ENCODE measurements at regions not wholly inside any gene's neighbourhood (a gene's known extent, or its start where the extent isn't known, plus 50 kb on each side); places are given as distances from the start of the nearest gene placed in this dataset.

DNA sequence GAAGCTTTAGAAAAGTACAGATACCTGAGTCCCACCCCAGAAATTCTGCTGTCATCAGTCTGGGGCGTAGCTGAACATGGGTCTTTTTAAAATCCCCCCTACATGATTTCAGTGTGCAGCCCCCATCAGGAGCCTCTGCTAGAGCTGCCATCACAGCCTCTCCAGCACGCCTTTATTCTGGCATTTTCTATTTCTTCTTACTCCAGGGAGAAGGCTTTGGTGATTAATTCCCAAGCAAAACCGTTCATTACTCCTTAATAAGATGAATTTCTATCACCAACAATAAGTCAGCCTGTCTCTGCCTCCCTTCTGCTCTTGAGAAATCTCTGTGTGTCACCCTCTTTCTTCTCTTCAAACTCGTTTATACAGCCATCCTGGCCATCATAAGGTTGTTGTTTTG is 160.3 kb downstream of the KATNAL1 start:
- in situ Hi-C loops (cut with HindIII; ENCODE audit: low pct_unique_long_range_greater_than_20kb, low sequenced_read_pairs): no loop called here
- H3K27ac ChIP-seq (ENCODE audit: low read length): no peak overlapping the region
- H3K36me3 ChIP-seq (ENCODE audit: control insufficient read depth, insufficient read depth, low read length): no peaks in the 10 kb centered on the region
- H3K4me1 ChIP-seq (ENCODE audit: control insufficient read depth, insufficient read depth, low read length): peaks cover 6% of the 10 kb centered on the region
- TF ChIP-seq, protein P1, sequence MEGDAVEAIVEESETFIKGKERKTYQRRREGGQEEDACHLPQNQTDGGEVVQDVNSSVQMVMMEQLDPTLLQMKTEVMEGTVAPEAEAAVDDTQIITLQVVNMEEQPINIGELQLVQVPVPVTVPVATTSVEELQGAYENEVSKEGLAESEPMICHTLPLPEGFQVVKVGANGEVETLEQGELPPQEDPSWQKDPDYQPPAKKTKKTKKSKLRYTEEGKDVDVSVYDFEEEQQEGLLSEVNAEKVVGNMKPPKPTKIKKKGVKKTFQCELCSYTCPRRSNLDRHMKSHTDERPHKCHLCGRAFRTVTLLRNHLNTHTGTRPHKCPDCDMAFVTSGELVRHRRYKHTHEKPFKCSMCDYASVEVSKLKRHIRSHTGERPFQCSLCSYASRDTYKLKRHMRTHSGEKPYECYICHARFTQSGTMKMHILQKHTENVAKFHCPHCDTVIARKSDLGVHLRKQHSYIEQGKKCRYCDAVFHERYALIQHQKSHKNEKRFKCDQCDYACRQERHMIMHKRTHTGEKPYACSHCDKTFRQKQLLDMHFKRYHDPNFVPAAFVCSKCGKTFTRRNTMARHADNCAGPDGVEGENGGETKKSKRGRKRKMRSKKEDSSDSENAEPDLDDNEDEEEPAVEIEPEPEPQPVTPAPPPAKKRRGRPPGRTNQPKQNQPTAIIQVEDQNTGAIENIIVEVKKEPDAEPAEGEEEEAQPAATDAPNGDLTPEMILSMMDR (IDR thresholded peaks at IDR 0.05): no peak
- no TSS peak for BruUV-seq (replicated peaks)
- CTCF ChIA-PET: no interaction called here
- POLR2A ChIA-PET: no interaction called here
- no peaks in the 10 kb centered on the region for H3K9me3 ChIP-seq (ENCODE audit: control insufficient read depth, insufficient read depth, low read depth, low read length)
- no peaks in the 10 kb centered on the region for H3K27me3 ChIP-seq (ENCODE audit: control insufficient read depth, insufficient read depth, low read length)
- ATAC-seq (no peak), DNase-seq (ENCODE audit: low read depth, low spot score) (no peak)
- intact Hi-C loops (cut with micrococcal nuclease; ENCODE audit: unreplicated experiment): no loop called here
- H3K4me3 ChIP-seq (ENCODE audit: low read depth in 2 of 2, low read length in 2 of 2): no peak overlapping the region

DNA sequence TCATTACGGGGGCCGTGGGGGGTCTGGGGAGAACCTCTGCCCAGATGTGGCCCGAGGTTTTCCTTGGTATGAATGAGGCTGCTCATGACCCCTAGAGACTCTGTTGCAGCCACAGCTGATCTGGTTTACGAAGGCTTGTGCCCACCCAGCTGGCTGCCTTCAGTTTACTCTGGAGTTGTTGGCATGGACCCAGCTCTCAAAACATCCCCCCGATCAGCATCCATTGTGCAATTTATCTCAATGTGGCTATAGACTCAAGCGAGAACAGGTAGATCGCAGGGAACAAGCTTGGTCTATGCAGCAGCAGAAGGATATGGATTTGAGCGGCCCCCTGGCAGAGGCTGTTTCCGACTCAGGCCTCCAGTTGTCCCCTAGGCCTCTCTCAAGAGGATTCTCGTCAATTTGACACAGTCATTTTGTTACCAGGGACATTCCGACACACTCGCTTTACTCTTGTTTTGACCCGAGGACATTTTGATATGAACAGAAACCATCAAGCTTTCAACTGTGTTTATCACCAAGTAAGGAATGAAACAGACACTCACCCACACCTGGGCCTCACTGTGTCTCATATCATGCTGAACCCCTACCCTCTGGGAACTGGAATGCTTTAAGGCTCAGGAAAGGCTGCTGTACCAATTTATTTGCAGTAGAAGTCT is 161.5 kb downstream of the KATNAL1 start:
- H3K9me3 ChIP-seq (ENCODE audit: control insufficient read depth, insufficient read depth, low read depth, low read length): no peaks in the 10 kb centered on the region
- H3K27ac ChIP-seq (ENCODE audit: low read length): no peak overlapping the region
- intact Hi-C loops (cut with micrococcal nuclease; ENCODE audit: unreplicated experiment): no loop called here
- TF ChIP-seq, protein P2, sequence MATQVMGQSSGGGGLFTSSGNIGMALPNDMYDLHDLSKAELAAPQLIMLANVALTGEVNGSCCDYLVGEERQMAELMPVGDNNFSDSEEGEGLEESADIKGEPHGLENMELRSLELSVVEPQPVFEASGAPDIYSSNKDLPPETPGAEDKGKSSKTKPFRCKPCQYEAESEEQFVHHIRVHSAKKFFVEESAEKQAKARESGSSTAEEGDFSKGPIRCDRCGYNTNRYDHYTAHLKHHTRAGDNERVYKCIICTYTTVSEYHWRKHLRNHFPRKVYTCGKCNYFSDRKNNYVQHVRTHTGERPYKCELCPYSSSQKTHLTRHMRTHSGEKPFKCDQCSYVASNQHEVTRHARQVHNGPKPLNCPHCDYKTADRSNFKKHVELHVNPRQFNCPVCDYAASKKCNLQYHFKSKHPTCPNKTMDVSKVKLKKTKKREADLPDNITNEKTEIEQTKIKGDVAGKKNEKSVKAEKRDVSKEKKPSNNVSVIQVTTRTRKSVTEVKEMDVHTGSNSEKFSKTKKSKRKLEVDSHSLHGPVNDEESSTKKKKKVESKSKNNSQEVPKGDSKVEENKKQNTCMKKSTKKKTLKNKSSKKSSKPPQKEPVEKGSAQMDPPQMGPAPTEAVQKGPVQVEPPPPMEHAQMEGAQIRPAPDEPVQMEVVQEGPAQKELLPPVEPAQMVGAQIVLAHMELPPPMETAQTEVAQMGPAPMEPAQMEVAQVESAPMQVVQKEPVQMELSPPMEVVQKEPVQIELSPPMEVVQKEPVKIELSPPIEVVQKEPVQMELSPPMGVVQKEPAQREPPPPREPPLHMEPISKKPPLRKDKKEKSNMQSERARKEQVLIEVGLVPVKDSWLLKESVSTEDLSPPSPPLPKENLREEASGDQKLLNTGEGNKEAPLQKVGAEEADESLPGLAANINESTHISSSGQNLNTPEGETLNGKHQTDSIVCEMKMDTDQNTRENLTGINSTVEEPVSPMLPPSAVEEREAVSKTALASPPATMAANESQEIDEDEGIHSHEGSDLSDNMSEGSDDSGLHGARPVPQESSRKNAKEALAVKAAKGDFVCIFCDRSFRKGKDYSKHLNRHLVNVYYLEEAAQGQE (IDR thresholded peaks at IDR 0.05; ENCODE audit: insufficient read depth in 1 of 2, low read depth in 2 of 2, low read length in 1 of 2): no peak
- TF ChIP-seq, protein P1 (IDR thresholded peaks at IDR 0.05): no peak
- TF ChIP-seq POLR2AphosphoS5 (IDR thresholded peaks at IDR 0.05; ENCODE audit: low read depth, low read length): no peak
- TF ChIP-seq SIN3A (IDR thresholded peaks at IDR 0.05; ENCODE audit: borderline replicate concordance, insufficient read depth, low read depth, low read length): no peak
- no peak for TF ChIP-seq TCF7L2 (IDR thresholded peaks at IDR 0.05; ENCODE audit: low read depth, low read length)
- BruUV-seq (replicated peaks): no TSS peak
- no peaks in the 10 kb centered on the region for H3K36me3 ChIP-seq (ENCODE audit: control insufficient read depth, insufficient read depth, low read length)
- no peak overlapping the region for H3K4me3 ChIP-seq (ENCODE audit: low read depth in 2 of 2, low read length in 2 of 2)
- ChIA-PET POLR2A (no interaction called here), CTCF (no interaction called here)
- peaks cover 6% of the 10 kb centered on the region for H3K4me1 ChIP-seq (ENCODE audit: control insufficient read depth, insufficient read depth, low read length)
- no peaks in the 10 kb centered on the region for H3K27me3 ChIP-seq (ENCODE audit: control insufficient read depth, insufficient read depth, low read length)
- DNase-seq (ENCODE audit: low read depth, low spot score) (no peak), ATAC-seq (no peak)
- in situ Hi-C loops (cut with HindIII; ENCODE audit: low pct_unique_long_range_greater_than_20kb, low sequenced_read_pairs): no loop called here
